Stimulated activated CD8-positive, alpha-beta memory T cell treated with anti-CD3 and anti-CD28 coated beads, Interleukin-7, amount 100 ng/mL, for 24 hours (primary cell): ENCODE measurements at regions not wholly inside any gene's neighbourhood (a gene's known extent, or its start where the extent isn't known, plus 50 kb on each side); places are given as distances from the start of the nearest gene placed in this dataset.
"Not testable (repeated sequence)": the region's sequence is repeated elsewhere in the genome, so short reads cannot be mapped to it uniquely, and the experiment has no call there.

Experiments
- DNase-seq: peaks from one replicate; pipeline ENCODE4 v3.0.0-alpha.2; 2020; ENCODE audit warnings: low read depth

DNA sequence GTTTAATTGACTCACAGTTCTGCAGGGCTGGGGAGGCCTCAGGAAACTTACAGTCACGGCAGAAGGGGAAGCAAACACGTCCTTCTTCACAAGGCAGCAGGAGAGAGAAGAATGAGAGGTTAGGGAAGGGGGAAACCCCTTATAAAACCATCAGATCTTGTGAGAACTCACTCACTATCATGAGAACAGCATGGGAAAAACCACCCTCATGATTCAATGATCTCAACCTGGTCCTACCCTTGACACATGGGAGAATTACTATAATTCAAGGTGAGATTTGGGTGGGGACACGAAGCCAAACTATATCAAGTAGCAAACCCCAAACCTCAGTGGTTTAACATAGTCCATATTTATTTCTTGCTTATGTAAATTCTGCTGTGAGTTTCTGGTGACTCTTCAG lies 252.0 kb upstream of the USP25 start:
- not testable (repeated sequence) for DNase-seq

DNA sequence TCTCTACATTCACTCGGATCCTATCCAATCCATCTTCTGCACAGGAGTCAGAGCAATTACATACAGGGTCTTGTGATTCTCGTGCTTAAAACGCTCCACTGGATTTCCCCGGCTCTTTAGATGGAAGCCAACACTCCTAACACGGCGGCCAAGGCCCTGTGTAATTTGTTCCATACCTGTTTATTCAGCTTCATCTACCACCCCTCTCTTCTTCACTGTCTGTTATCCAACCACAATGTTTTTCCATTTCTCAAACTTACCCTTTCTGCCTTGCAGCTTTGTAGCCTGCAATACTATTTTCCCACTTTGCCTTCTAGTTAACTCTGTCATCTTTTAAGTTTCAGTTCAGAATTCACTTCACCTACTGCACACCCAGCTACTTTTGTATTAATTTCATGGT lies 249.6 kb upstream of the USP25 start:
- DNase-seq: no peak

DNA sequence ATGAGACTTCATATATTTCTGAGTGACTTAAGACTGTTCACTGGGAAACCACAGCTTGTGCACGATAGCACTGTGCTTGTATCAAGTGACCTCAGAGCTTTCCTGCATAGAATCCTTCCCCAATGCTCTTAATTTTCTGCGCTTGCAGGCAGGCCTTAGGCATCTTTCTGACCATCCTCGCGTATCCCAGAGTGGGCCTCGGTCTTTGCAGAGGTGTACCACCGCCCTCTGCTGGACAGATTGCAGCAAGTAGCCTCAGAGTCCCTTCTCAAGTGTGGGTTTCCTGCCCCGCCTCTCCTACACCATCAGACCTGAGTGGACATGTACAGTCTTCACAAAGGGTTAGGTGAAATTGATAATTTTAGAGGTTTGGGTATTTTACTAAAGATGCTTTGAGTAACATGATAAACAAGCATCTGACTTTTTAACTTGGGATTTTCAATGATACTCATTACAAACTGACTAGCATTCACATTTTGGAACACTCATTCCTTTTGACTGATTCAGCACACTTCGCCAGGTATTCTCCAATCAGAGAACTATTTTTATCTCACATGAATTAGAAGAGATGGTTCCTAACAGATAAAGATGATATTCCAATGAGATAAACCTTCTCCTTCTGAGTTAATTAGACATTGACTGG lies 246.5 kb upstream of the USP25 start:
- DNase-seq: peak; percentile 47

DNA sequence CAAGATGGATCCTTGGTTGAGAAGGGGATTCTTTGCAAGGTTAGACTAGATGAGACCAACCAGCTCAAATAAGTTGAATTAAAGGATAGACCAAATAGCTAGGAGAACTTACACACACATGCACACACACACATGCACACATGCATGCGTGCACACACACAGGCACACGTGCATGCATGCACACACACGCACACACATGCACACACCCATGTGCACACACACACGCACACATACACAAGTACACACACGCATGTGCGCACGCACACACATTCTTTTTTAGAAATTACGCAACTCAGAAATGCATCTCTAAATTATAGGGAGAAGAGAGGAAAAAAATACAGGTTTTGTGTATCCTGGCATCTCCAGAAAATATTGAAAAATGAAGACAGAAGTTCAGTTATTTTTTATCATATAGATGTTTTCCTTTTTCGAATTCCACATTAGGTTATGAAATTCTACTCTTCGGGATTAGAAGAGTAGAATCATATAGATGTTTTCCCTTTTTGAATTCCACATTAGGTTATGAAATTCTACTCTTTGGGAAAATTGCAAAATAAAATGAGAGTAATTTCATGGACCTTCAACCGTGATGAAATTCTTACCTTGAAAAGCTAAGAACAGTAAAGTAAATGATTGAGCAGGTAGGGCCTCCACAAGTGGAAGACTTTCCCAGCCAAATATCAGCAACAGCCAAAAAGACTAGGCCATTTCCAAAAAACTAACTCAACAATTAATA lies 243.2 kb upstream of the USP25 start:
- no peak for DNase-seq

DNA sequence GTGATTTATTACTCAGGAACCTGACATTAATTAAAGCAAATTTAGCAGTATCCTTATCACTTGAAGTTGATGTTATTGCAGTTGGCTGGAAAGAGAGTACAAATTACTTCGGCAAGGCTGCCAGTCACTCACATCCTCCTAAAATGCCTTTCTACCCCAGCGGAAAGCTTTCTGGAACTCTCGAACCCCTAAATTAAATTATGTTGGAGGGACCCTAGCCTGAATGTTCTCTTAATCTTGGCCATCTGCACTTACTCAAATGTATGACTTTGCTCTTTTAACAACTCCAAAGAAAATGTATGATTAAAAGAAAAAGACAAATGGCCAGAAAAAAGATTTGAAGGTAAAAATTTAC lies 242.6 kb upstream of the USP25 start:
- DNase-seq: no peak

DNA sequence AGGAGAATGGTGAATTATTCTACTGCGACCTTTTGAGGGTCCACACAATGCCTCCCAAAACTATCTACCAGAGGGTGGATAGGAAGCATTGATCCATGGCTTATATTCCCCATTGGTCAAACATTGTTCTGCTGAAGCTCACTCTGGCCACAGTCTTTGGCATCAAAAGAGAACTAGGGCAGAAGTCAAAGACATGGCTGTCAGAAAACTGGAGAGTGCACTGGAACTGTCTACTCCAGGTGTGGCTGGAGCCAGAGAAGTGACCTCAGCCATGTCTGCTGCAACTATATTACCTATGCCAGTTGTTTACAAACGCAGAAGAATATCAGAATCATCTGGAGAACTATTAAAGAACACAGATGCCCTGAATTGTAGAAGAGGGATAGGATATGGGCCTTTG lies 238.7 kb upstream of the USP25 start:
- no peak for DNase-seq

DNA sequence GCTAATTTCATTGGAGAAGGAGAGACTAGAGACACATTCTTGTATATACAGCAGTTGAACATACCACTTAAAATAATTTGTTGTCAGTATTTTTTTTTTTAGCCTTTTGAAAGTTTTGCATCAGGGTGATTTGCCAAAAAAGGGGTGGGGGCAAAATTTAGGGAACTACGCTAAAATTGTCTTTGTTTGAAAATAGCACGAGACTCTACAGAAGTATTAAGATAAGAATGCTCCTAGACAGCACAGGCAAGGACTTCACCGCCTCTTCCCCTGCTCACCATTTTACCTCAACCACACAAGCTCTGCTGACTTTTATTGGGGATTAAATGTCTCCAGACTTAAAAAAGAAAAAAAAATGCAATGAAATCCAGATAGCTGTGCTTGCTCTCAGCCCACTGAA lies 236.1 kb upstream of the USP25 start:
- DNase-seq: no peak

DNA sequence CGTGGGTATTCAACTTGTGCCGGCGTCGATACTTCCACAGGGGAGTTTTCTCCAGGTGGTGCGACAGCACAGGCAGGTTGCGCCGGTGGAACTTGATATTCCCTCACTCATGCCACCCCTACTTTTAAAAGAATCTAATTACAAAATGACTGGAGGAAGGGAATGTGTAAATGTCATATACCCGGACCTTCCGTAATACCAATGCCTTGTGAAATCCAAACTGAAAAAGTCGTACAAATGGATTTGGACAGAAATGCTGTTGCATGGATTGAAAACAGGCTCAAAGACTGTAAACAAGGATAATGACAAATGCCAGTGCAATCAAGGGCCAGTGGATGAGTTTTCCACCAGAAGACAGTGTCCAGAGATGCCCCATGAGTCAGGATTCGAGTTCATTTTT lies 235.3 kb upstream of the USP25 start:
- DNase-seq: no peak

DNA sequence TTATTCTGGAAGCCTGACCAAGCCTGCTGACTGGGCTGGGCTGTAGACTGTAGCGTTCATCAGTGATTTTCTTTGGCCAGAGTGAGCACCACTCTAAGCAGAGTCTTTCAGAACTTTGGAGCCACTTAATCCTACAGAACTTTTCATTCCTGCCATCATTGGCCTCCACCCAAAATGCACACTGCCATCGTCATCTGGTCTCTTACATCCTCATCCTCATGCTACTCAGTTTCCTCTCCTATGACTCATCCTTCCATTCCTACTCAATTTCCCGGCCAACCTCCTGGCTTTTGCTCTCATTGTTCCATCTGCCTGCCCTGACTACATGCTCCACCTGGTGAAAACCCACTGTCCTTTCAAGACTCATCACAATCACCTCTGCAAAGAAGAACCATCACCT lies 233.8 kb upstream of the USP25 start:
- no peak for DNase-seq

DNA sequence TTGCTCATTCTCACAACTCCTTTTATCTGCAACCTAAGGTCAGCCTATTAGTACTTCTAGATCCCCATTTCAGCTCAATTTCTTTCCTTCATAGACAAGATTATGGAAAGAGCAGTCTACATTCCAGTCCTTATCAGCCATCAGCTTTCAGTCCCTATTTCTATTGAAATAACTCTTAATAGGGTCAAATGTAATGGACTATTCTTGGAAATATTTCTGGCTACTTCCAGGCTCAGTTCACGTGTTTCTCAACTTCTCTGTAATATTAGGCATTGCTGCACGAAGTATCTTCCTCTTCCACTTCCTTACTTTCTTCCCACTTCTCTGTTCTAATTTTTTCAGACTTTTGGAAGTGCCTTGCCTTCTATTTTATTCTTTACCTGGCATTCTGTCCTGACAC lies 232.9 kb upstream of the USP25 start:
- DNase-seq: no peak

DNA sequence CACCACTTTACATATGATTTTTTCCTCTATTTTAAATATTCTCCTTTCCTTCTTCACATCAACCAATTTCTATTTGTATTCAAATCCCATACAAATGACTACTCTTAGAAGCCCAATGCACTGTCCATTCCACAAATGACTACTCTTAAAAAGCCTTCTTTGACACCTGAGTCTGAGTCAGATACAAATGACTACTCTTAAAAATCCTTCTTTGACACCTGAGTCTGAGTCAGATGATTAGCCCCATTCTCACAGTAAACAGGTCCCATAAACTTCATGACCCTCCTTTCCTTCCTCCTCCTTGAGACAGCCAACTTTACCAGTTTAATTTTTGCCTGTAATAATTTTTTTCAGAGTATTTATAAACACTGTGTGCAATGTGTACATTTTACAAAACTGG lies 231.3 kb upstream of the USP25 start:
- DNase-seq: no peak

DNA sequence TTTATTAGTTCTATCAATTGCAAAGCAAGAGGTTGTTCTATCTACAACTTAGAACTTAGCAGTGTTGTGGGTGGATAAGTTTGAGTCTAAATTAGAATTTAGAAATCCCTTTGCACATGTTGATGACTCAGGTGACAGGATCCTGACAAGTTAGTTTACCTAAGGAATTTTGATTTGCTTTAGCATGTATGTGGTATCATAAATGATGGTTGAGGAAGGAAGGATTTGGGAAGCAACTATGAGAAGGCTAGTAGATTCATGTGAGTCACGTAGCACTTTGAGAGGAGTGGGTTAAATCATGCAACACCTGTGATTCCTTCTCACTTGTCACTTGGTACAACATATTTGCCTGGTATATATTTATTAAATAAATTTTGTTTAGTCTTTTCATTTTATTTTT lies 223.7 kb upstream of the USP25 start:
- DNase-seq: no peak

DNA sequence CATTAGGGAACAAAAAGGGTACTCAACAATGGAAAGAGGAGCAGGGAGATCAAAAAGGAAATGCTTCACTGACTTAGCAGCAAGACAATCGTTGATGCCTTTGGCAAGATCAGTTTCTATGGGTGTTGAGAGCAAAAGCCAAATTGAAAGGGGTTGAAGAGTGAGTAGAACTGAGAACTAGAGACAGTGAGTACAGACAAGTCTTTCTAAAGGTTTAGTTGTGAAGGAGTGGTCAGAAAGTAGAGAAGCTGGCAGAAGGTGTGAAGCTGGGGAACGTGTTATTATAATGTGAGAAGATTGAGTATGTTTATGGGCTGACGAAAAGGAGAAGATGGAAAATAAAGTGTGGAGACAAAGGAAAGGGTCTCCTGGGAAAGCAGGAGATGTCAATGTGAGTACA lies 221.2 kb upstream of the USP25 start:
- no peak for DNase-seq

DNA sequence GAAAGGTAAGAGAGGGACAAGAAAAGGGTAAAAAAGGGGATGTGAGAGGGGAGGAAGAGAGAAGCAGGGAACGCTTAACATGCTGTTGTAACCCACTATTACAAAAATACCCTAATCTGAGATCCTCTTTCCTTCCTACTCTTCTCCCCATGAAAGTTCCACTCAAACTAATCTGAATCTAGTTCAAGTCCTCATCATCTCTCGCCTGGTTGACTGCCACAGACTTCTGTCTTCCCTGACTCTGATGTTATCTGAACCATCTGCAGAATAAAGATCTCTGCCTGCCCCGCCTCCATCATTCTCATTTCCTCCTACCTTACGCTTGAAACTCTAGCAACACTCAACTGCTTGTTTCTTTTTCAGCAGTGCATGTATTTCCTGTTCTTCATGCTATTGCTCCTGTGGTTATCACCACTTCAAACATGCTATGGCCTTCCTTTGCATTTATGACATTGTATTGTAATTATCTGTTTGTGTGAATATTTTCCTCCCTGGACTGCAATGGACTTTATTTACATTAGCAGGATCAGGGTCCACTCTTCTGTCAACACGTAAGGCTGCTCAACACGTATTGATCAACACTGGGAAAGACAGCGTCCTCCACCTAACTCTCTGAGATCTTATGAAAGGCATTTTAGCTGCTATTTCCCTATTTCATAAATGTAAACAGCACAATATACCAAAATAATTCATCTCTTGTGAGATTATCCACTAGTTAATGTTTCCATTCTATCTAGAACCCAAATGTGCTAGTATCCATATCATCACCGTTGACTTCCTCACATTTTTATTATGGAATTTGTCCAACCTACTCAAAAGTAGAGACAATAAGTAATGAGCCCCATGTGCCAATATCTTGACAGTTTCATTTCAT lies 215.5 kb upstream of the USP25 start:
- DNase-seq: peak; percentile 12

DNA sequence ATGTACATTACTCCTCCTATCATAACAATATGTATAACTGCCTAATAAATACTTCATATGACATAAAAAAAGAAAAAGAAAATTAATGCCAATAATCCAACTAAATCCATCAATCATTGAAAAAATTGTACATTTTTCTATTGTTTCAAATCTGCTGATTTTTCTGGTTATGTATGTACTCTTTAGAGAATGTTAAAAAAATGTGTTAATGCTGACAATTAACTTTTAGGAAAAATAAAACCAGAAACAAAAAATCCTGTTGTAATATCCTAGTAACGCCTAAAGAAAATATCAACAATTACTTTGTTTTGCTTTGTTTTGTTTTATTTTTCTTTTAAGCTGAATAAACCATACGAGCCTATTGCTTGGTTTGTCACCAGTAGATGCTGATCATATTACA lies 213.9 kb upstream of the USP25 start:
- no peak for DNase-seq

DNA sequence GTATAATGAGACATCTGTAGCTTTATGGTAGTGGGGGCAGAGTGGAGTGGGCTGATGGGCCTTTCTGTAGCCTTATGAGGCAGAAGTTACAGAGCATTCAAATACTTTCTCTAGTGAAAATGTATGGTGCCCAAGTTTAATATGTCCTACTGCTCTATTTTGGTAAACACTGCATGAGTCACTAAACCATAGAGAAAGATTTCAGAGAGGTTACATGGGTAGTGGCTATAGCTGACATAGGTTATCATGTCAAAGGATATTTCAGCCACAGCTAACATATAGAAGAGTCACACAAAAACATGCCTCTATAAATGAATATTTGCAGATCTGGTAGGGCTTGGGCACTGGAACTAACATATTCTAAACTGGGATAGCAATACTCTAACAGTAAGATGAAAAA lies 212.4 kb upstream of the USP25 start:
- no peak for DNase-seq

DNA sequence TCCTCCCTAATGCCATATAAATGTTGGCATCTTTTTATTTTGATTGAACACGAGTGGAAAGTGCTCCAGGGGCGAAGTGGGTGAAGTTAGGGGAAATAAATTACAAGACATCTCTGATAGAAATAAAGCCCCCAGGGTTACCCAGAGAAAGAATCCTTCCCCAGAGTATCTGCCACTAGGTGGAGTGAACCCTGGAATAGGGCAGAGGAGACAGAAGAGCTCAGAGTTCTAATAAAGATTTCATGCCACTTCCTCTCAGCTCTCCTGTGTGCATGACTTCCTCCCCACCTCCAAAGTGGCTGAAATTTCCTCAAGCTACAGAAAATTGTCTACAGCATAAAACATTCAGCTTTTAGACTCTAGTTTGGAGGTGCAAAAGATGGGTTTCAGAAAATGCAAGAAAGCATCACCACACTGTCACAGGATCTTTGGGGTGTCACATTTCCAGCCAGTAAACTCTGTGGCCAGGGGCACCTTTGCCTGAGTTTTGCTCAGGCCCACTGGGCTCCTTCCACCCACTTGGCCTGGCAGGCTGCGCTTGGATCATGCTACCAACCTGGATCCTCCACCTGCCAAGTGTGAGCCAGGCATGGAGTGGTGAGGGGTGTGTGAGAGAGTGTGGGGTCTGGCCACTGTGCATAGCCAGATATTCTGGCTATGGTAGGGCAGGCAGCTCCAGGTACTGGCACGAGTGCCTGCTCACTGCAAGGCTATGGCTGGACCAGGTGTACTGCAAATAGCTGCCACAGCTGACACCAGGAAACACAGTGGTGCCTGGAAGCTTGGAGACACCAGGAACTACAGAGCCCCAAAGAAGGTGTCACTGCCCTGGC lies 208.8 kb upstream of the USP25 start:
- DNase-seq: no peak

DNA sequence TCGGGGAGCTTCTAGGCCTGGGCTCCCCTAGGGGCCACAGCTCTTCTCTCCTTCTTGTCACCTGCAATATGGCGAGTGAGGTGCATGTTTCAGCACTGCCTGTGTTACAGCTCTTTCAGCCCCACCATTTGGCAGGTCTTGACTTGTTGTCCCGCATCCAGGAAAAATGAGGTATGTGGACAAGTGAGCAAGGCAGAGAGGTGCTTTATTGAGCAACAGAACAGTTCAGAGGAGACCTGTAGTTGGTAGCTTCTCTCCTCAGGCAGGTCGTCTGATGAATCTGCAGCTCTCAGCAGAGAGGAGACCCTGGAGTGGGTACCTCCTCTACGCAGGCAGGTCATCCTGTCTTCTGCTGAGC lies 208.2 kb upstream of the USP25 start:
- DNase-seq: no peak

DNA sequence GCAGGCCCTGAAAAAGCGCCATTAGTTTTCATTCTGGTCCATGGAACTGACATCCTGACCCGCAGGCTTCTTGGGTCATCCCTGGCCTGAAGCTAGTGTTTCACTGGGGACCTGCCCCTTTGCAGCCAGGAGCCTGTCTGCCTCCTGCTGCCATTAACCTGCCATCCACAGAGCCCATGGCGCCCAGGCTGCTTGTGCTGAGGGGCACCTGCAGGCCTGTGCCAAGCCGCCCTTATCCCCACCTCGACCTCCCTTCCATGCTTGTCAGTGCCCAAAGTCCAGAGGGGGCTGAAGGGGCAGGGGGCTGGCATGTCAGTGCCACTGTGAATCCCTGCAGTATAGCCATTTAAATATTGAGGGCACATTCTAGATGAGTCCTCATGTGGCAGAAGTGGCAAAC lies 207.6 kb upstream of the USP25 start:
- DNase-seq: no peak

DNA sequence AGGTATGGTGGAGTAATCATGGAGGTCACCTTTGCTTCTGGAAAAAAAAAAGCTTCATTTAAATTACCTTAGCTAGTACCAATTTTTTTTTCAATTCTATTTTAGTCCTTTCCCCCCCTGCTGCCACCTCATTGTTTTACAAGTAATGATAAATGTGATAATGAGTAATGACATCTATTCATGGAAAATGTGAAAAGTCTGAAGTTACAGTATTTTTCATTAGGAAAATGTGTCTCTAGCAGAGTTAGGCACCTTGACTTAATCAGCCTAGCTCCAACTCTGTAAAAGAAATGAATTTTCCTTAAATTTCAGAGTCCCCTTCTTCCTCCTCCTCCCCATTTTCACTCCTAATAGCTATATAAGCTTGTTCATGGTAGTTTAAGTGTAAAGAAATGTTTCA lies 204.9 kb upstream of the USP25 start:
- DNase-seq: no peak

DNA sequence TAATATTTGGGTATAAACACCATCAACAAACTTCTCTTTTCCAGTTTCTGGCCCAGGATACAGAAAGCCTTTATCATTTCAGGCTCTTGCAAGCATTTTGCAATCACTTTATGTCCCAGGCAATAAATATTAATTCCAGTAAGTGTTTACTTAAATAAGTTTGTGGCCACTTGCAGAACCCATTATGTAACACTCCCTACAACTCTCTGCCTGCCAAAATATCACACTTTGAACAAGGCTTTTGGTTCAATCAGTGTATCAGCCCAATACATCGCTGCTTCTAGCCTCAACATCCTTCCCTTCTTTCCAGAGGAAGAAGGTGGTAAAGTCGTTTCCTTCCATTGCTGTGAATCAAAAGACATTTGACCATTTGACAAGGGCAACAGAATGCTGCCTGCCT lies 203.0 kb upstream of the USP25 start:
- no peak for DNase-seq

DNA sequence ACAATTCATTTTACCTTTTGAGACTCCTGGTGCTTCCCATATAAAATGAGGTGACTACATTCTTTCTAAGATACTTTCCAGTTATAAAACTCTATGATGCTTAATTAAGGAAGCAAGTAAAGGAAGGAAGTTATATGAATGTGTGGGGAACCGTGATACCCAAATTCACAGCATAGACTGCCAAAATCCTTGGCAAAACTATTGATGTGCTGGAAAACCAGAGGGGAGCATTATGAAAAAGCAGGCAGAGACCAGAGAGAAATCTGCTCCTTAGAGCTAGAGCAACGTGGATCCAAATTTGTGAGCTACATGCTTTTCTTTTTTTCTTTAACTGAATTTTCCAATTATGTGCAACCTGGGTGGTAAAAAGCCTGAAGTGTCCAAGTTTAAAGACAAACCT lies 201.4 kb upstream of the USP25 start:
- DNase-seq: no peak

DNA sequence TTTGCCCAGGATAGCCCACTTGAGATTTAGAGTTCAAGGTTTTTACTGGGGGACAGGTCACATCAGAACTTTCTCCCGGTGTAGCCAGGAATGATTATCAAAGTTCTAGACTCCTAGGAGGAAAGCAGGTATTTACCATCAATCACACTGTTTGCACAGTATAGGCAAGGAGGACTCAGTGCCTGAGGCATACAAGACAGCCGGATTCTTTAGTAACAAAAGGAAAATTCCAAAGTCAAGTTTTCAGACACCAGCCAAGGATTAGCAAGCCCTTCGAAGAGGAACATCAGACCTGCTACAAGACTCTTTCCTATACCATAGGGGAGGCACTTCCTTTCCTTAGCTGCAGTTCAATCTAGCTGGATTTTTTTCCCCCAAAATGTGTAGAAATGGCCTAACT lies 197.8 kb upstream of the USP25 start:
- no peak for DNase-seq
